SK-N-SH (cell line): ENCODE measurements at regions not wholly inside any gene's neighbourhood (a gene's known extent, or its start where the extent isn't known, plus 50 kb on each side); places are given as distances from the start of the nearest gene placed in this dataset.

Experiments
- EP300 ChIP-seq, 2 experiments: IDR thresholded peaks; 2 replicates each; pipeline versions ENCODE4 v1.4.0 to v1.6.1; 2012; ENCODE audit warnings: borderline replicate concordance in 1 of 2, low read depth in 1 of 2, low read length in 1 of 2
- EZH2phosphoT487 ChIP-seq: fragments of 200-600 bp; sonication (generic); IDR thresholded peaks from 2 replicates; pipeline ENCODE4 v1.6.1; 2017; ENCODE audit warnings: low read depth, mixed run types, mild to moderate bottlenecking, antibody characterized with exemption, moderate library complexity, borderline replicate concordance
- FOSL2 ChIP-seq: IDR thresholded peaks from 2 replicates; pipeline ENCODE4 v1.4.0; 2012; ENCODE audit warnings: low read depth, mild to moderate bottlenecking, moderate library complexity, borderline replicate concordance
- FOXJ3 ChIP-seq: sonication (generic); formaldehyde crosslinking; IDR thresholded peaks from 2 replicates; pipeline ENCODE4 v1.5.1; 2020; ENCODE audit warnings: mild to moderate bottlenecking, missing genetic modification reagents
- MXI1 ChIP-seq: IDR thresholded peaks from 2 replicates; pipeline ENCODE4 v1.6.1; 2012; ENCODE audit warnings: mild to moderate bottlenecking, low read depth, low read length, improper control_type of control experiment
- POLR2AphosphoS5 ChIP-seq: IDR thresholded peaks from 2 replicates; pipeline ENCODE4 v1.6.1; 2012; ENCODE audit warnings: low read depth, low read length
- TF ChIP-seq, protein P1 (sequence below): fragments of 200-600 bp; sonication (generic); IDR thresholded peaks from 2 replicates; pipeline ENCODE4 v1.6.1; 2017; ENCODE audit warnings: antibody characterized with exemption, mild to moderate bottlenecking, moderate library complexity
- TF ChIP-seq, protein P2 (sequence below): IDR thresholded peaks from 2 replicates; pipeline ENCODE4 v1.4.0; 2012; ENCODE audit warnings: low read depth
- TF ChIP-seq, protein P3 (sequence below): IDR thresholded peaks from 2 replicates; pipeline ENCODE4 v1.6.1; 2012; ENCODE audit warnings: mild to moderate bottlenecking, low read depth, low read length, moderate library complexity

DNA sequence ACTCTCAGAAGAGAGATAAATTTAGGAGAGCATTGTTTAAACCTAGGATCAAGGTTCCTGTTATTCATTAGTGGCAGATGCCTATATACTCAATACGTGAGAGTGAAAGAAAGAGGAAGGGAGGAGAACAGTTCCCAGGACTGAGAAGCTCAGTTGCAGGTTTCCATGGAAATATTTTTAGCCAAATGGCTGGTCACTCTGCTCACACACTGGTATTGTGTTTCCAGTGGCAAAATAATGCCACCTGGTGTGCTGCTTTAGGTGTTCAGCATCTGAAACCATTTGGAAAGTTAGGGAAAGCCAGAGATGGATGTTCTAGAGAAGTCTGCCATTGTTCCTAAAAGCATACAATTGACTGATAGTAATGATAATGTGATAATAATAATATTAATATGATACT lies 827.7 kb downstream of the SORCS3 start:
- TF ChIP-seq, protein P1, sequence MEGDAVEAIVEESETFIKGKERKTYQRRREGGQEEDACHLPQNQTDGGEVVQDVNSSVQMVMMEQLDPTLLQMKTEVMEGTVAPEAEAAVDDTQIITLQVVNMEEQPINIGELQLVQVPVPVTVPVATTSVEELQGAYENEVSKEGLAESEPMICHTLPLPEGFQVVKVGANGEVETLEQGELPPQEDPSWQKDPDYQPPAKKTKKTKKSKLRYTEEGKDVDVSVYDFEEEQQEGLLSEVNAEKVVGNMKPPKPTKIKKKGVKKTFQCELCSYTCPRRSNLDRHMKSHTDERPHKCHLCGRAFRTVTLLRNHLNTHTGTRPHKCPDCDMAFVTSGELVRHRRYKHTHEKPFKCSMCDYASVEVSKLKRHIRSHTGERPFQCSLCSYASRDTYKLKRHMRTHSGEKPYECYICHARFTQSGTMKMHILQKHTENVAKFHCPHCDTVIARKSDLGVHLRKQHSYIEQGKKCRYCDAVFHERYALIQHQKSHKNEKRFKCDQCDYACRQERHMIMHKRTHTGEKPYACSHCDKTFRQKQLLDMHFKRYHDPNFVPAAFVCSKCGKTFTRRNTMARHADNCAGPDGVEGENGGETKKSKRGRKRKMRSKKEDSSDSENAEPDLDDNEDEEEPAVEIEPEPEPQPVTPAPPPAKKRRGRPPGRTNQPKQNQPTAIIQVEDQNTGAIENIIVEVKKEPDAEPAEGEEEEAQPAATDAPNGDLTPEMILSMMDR = no peak
- TF ChIP-seq, protein P2, sequence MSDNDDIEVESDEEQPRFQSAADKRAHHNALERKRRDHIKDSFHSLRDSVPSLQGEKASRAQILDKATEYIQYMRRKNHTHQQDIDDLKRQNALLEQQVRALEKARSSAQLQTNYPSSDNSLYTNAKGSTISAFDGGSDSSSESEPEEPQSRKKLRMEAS = no peak
- TF ChIP-seq POLR2AphosphoS5 (no peak), EZH2phosphoT487 (no peak), EP300 (IDR thresholded peaks at IDR 0.05; ENCODE audit: borderline replicate concordance in 1 of 2, low read depth in 1 of 2, low read length in 1 of 2) (no peak), MXI1 (no peak), FOSL2 (no peak), FOXJ3 (CRISPR knock-in tag) (no peak)
- TF ChIP-seq, protein P3, sequence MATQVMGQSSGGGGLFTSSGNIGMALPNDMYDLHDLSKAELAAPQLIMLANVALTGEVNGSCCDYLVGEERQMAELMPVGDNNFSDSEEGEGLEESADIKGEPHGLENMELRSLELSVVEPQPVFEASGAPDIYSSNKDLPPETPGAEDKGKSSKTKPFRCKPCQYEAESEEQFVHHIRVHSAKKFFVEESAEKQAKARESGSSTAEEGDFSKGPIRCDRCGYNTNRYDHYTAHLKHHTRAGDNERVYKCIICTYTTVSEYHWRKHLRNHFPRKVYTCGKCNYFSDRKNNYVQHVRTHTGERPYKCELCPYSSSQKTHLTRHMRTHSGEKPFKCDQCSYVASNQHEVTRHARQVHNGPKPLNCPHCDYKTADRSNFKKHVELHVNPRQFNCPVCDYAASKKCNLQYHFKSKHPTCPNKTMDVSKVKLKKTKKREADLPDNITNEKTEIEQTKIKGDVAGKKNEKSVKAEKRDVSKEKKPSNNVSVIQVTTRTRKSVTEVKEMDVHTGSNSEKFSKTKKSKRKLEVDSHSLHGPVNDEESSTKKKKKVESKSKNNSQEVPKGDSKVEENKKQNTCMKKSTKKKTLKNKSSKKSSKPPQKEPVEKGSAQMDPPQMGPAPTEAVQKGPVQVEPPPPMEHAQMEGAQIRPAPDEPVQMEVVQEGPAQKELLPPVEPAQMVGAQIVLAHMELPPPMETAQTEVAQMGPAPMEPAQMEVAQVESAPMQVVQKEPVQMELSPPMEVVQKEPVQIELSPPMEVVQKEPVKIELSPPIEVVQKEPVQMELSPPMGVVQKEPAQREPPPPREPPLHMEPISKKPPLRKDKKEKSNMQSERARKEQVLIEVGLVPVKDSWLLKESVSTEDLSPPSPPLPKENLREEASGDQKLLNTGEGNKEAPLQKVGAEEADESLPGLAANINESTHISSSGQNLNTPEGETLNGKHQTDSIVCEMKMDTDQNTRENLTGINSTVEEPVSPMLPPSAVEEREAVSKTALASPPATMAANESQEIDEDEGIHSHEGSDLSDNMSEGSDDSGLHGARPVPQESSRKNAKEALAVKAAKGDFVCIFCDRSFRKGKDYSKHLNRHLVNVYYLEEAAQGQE = no peak
